HEK293T (cell line): ENCODE measurements at regions not wholly inside any gene's neighbourhood (a gene's known extent, or its start where the extent isn't known, plus 50 kb on each side); places are given as distances from the start of the nearest gene placed in this dataset.

Source experiments
- CTCF ChIA-PET: fragments of 350-600 bp; formaldehyde crosslinking; extraction: SDS; loops from one replicate; lab custom pipeline; 2021; ENCODE audit warnings: antibody characterized with exemption, inconsistent platforms; lab: Yijun Ruan, JAX
- POLR2A ChIA-PET: fragments of 350-600 bp; formaldehyde crosslinking; extraction: SDS; loops from one replicate; lab custom pipeline; 2020; ENCODE audit warnings: antibody characterized with exemption, inconsistent platforms; lab: Yijun Ruan, JAX
- DNase-seq: peaks from one replicate; pipeline ENCODE4 v3.0.0; 2012; ENCODE audit warnings: mixed read lengths; ENCODE audit errors: extremely low spot score
- ARNT ChIP-seq: fragments of 450-650 bp; IDR thresholded peaks from 2 replicates; pipeline ENCODE4 v1.6.1; 2017; ENCODE audit warnings: mild to moderate bottlenecking
- BHLHE40 ChIP-seq: fragments of 450-650 bp; IDR thresholded peaks from 2 replicates; pipeline ENCODE4 v1.6.1; 2016; ENCODE audit warnings: mild to moderate bottlenecking, moderate library complexity, borderline replicate concordance
- CTBP1 ChIP-seq: fragments of 450-650 bp; IDR thresholded peaks from 2 replicates; pipeline ENCODE4 v1.6.1; 2016; ENCODE audit warnings: borderline replicate concordance
- ELF4 ChIP-seq: fragments of 450-650 bp; IDR thresholded peaks from 2 replicates; pipeline ENCODE4 v1.6.1; 2017; ENCODE audit warnings: antibody characterized with exemption
- FOXA1 ChIP-seq: fragments of 450-650 bp; IDR thresholded peaks from 2 replicates; pipeline ENCODE4 v1.6.1; 2016; ENCODE audit warnings: mild to moderate bottlenecking
- FOXK2 ChIP-seq: fragments of 450-650 bp; IDR thresholded peaks from 2 replicates; pipeline ENCODE4 v1.6.1; 2016; ENCODE audit warnings: mild to moderate bottlenecking
- FOXM1 ChIP-seq: fragments of 450-650 bp; IDR thresholded peaks from 2 replicates; pipeline ENCODE4 v1.6.1; 2017; ENCODE audit warnings: mild to moderate bottlenecking, borderline replicate concordance
- HDGF ChIP-seq: fragments of 450-650 bp; IDR thresholded peaks from 2 replicates; pipeline ENCODE4 v1.6.1; 2017; ENCODE audit warnings: antibody characterized with exemption, borderline replicate concordance
- L3MBTL2 ChIP-seq: fragments of 450-650 bp; conservative IDR thresholded peaks from 2 replicates; pipeline ENCODE4 v1.6.1; 2016; ENCODE audit warnings: mild to moderate bottlenecking
- LEF1 ChIP-seq: fragments of 450-650 bp; IDR thresholded peaks from 2 replicates; pipeline ENCODE4 v1.6.1; 2017; ENCODE audit warnings: mild to moderate bottlenecking, borderline replicate concordance
- NFRKB ChIP-seq: fragments of 450-650 bp; IDR thresholded peaks from 2 replicates; pipeline ENCODE4 v1.6.1; 2016; ENCODE audit warnings: mild to moderate bottlenecking, moderate library complexity
- SP1 ChIP-seq: fragments of 450-650 bp; IDR thresholded peaks from 2 replicates; pipeline ENCODE4 v1.6.1; 2017
- SUZ12 ChIP-seq: fragments of 450-650 bp; IDR thresholded peaks from 2 replicates; pipeline ENCODE4 v1.6.1; 2016; ENCODE audit warnings: mild to moderate bottlenecking
- TARDBP ChIP-seq: fragments of 450-650 bp; IDR thresholded peaks from 2 replicates; pipeline ENCODE4 v1.6.1; 2016
- ZNF384 ChIP-seq: fragments of 450-650 bp; IDR thresholded peaks from 2 replicates; pipeline ENCODE4 v1.6.1; 2016
- TF ChIP-seq, protein P1 (sequence below): fragments of 450-650 bp; IDR thresholded peaks from 2 replicates; pipeline ENCODE4 v1.6.1; 2016

DNA sequence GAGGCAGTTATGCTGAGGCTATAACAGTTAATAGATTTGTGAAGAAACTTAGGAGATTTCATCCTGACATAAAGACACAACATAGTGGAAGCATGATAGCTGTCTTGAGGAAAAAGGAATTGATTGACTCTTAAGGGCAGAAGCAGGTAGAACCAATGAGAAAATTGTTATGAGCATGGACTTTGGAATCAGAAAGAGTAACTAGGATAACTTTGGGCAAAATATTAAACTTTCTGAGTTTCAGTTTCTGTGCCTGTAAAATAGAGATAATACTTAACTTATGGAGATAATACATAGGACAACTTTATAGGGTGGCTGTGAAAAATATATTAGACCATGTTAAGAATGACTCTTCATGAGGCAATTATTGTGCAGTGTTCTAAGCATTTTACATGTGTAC, 696.5 kb downstream of the CDH11 start:
- POLR2A ChIA-PET, result no interaction called here
- DNase-seq, result no peak
- TF ChIP-seq FOXK2, result no peak
- no peak for TF ChIP-seq ZNF384
- no peak for TF ChIP-seq HDGF
- no peak for TF ChIP-seq BHLHE40
- TF ChIP-seq ARNT, result no peak
- TF ChIP-seq TARDBP, result no peak
- TF ChIP-seq SP1, result no peak
- no peak for TF ChIP-seq L3MBTL2
- TF ChIP-seq ELF4, result no peak
- no peak for TF ChIP-seq FOXA1
- no peak for TF ChIP-seq FOXM1
- TF ChIP-seq, protein P1, sequence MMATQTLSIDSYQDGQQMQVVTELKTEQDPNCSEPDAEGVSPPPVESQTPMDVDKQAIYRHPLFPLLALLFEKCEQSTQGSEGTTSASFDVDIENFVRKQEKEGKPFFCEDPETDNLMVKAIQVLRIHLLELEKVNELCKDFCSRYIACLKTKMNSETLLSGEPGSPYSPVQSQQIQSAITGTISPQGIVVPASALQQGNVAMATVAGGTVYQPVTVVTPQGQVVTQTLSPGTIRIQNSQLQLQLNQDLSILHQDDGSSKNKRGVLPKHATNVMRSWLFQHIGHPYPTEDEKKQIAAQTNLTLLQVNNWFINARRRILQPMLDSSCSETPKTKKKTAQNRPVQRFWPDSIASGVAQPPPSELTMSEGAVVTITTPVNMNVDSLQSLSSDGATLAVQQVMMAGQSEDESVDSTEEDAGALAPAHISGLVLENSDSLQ, result no peak
- no peak for TF ChIP-seq CTBP1
- TF ChIP-seq LEF1, result no peak
- no peak for TF ChIP-seq NFRKB
- TF ChIP-seq SUZ12, result no peak
- CTCF ChIA-PET, result no interaction called here

DNA sequence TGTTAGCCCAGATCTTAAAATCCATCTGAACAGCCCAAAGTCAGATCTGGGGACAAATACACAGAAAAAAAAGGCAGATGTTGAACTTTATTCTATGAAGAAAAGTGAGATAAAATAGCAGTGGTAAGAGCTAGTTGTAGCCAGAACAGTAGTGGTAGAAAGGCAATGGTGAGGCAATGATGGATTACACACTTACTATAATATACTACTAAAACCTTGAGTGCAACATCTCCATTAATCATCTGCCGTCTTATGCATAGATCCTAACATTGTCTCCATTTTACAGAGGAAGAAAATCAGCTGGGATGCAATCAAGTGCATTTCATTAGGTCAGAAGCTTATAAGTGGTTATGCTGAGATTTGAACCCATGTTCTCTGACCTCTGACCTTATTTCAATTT, 699.6 kb downstream of the CDH11 start:
- DNase-seq, result no peak
- TF ChIP-seq NFRKB, result no peak
- no peak for TF ChIP-seq FOXA1
- TF ChIP-seq L3MBTL2, result no peak
- TF ChIP-seq FOXM1, result no peak
- TF ChIP-seq BHLHE40, result no peak
- TF ChIP-seq ZNF384, result no peak
- no peak for TF ChIP-seq TARDBP
- TF ChIP-seq HDGF, result no peak
- POLR2A ChIA-PET, result no interaction called here

DNA sequence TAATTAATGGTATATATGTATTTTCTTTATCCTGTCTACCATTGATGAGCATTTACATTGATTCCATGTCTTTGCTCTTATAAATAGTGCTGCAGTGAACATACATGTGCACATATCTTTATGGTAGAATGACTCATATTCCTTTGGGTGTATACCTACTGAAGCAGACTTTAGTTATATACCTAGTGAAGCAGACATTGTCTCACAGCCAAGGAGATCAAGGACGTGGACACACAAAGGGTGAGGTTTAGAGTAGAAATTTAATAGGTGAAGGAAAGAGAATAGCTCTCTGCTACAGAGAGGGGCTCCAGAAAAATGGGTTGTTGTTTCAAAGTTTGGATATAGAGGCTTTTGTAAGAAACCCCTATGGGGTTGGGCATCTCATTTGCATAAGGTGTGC, 700.3 kb downstream of the CDH11 start:
- TF ChIP-seq CTBP1 (no peak), FOXK2 (no peak), NFRKB (no peak), HDGF (no peak), LEF1 (no peak), ARNT (no peak), FOXM1 (no peak), BHLHE40 (no peak), SP1 (no peak), ZNF384 (no peak), L3MBTL2 (no peak), ELF4 (no peak), FOXA1 (no peak), TARDBP (no peak)
- TF ChIP-seq, protein P1, result no peak
- POLR2A ChIA-PET, result no interaction called here

More for the DNA sequence above, 699.6 kb downstream of the CDH11 start:
- CTCF ChIA-PET, result no interaction called here

DNA sequence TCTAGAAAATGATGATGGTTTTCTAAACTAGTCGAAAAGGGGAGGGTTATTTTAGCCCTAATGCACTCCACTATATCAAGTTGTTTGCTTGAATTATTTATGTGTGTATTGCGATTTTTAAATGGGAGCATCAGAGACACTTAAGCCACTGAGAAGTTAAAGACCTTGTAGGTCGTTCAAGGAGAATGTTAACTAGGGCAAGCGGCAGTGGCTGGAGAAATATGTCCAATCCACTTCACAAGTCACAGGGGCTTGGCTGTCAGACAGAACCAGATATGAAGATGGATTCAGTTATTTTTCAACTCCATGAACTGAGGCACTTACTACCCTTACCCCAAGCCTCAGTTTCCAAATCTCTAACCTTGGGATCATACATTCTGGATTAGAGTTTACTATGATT, 702.0 kb downstream of the CDH11 start:
- POLR2A ChIA-PET, result no interaction called here
- no peak for TF ChIP-seq SP1
- TF ChIP-seq ELF4, result no peak
- TF ChIP-seq, protein P1, result no peak
- TF ChIP-seq BHLHE40, result no peak
- TF ChIP-seq TARDBP, result no peak
- no peak for TF ChIP-seq FOXK2
- no peak for TF ChIP-seq CTBP1
- TF ChIP-seq FOXM1, result no peak
- TF ChIP-seq LEF1, result no peak
- TF ChIP-seq ZNF384, result no peak
- no peak for TF ChIP-seq NFRKB
- TF ChIP-seq FOXA1, result no peak
- TF ChIP-seq L3MBTL2, result no peak
- TF ChIP-seq ARNT, result no peak
- CTCF ChIA-PET, result no interaction called here
- DNase-seq, result no peak

More for the DNA sequence above, 700.3 kb downstream of the CDH11 start:
- no peak for DNase-seq
- CTCF ChIA-PET, result no interaction called here

DNA sequence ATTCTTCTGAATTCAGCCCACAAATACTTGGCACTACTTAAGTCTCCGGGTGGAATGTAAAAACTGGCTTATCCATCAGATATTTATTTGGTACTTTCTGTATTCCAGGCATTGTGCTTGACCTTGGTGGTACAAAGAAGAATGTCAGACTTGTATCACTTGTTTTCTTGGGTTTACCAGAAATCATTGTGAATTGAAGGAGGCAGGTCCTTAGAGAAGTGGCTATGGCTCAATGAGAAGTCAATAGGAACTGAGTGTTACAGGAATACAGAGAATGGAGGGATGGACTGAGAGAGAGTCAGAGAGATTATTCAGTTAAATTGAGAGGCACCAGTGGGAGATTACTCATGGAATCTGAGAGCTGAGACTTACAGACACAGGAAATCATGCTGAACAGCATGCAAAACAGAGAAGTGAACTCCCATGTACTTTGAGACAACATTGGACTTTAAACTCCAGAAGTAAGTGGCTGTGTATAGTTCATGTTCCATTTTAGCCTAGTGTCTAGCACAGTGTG, 704.1 kb downstream of the CDH11 start:
- ChIA-PET CTCF (no interaction called here), POLR2A (no interaction called here)
- TF ChIP-seq SP1 (no peak), FOXM1 (no peak)
- no peak for DNase-seq

DNA sequence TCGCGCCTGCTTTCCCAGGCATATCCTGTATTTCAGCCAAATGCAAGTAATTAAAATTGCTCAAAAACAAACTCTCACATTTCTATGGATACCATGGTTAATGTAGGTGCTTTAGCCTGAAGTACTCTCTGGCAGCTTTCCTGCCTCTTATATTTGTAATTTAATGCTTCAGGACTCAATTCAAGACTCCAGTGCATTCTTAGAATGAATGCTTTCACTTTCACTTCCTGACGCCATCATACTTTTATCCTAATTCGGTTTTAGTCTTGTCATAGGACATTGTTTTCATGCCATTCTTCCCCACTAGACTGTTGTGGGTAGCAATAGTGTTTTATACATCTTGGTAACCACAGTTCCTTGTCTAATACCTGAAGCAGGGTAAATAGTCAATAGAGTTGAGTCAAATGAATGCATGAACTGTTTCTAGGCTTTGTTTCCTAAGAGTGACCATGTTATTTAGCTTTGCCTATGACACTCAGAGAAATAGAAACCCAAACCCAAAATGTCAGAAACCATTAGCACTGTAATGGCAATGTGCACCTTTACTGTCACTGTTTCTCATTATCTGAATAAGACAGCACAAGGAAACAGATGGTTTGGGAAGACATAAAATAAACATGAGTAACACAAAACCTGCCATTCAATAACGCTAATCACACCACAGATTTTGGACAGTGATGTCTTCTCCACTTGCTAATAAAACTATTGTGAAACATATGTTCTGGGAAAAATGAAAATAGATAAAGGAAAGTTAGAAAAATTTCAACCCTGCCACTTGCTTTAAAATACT, 705.5 kb downstream of the CDH11 start:
- TF ChIP-seq L3MBTL2 (no peak), SUZ12 (no peak), ARNT (no peak), SP1 (no peak), BHLHE40 (no peak), FOXK2 (no peak)
- DNase-seq, result no peak
- ChIA-PET CTCF (no interaction called here), POLR2A (no interaction called here)
